NOMO-1 treated with dmso at 0.1 percent for 144 hours (cell line): ENCODE measurements at regions not wholly inside any gene's neighbourhood (a gene's known extent, or its start where the extent isn't known, plus 50 kb on each side); places are given as distances from the start of the nearest gene placed in this dataset.
"Not testable (repeated sequence)": the region's sequence is repeated elsewhere in the genome, so short reads cannot be mapped to it uniquely, and the experiment has no call there.

Source experiments
- DNase-seq: peaks from one replicate; lab custom pipeline; 2025; ENCODE audit not compliant: unreplicated experiment; lab: John Stamatoyannopoulos, UW

GRCh38 chr18:73563901-73564472 is 583.6 kb downstream of the FBXO15 start:
- DNase-seq = no peak

- no peak for DNase-seq
These were observed 584.3 kb downstream of the FBXO15 start for GRCh38 chr18:73563345-73563744.

- no peak for DNase-seq
These were observed 590.7 kb downstream of the FBXO15 start for GRCh38 chr18:73556904-73557303.

- no peak for DNase-seq
These were observed 595.5 kb downstream of the FBXO15 start for GRCh38 chr18:73552171-73552570.

DNA sequence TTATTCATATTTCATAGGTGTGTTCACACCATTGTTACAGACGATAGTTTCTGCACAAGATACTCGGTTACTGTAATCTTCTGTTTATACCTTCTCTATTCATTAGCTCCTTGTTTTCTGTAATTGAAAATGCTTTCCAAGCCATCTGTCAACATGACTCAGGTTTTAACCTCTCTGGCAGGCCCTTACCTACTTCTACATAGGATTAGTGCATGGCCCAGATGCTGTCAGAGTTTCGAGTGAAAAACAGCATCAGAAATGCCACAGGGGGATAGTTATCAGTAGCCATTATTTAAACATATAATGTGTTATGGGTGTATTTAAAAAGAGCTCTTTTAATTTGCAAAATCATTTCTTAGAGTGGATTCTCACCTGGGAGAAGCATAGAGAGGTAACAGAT is 596.4 kb downstream of the FBXO15 start:
- no peak for DNase-seq

DNA sequence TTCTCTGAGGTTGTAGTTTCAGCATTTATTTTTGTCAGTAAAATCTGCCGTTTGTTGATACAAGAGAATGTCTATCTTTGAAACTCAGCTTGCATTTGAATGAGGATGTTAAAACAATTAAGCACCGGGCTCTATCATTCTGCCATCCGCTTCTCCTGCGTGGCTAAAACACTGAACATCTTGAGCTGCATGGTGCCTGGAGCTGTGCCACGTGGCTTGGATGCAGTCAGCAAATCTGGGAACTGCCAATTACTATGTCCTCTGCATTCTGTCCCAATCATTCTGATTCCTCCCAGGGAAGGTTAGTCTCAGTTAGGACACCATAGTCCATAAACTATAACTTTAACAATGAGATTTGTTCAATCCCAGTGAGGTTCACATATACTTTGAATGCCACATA is 598.4 kb downstream of the FBXO15 start:
- no peak for DNase-seq

GRCh38 chr18:73545472-73545871 is 602.2 kb downstream of the FBXO15 start:
- no peak for DNase-seq

DNA sequence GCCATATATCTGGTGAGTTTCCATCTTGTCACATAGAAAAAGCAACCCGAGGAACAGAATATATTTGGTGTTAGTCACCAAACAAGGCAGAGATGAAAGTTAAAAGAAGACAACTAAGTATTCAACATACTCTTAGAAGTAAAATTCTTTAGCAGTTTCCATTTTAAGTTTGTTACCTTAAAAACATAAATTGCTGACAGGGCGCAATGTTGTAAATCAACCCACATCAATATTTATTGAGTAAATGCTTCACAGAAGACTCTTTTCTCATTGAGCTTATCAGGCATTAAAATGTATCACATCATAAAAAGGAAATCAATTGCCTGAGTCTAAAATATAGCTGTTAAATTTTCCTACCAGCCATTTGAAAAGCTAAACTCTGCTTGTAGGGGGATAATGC is 603.0 kb downstream of the FBXO15 start:
- DNase-seq = no peak

- no peak for DNase-seq
These were observed 603.6 kb downstream of the FBXO15 start for GRCh38 chr18:73544032-73544431.

- DNase-seq = no peak
These were observed 611.6 kb downstream of the FBXO15 start for GRCh38 chr18:73535990-73536389.

DNA sequence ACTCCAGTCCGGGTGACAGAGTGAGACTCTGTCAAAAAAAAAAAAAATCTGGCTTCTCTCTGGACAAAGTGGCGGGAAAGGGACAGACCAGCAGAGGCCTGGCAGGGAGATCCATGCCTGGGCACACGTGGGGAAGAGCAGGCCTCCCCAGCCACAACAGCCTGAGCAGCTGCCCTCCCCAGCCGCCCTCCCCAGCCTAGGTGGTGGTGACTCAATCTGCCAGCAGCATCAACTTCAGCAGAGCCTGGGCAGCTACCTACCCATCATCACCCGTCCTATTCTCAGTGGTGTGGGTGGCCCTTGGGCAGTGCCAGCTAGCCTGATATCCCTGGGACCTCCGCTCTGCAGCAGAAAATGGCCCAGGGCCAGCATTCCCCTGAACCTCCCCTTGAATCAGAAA is 612.4 kb downstream of the FBXO15 start:
- DNase-seq = no peak

GRCh38 chr18:73531601-73532000 is 616.0 kb downstream of the FBXO15 start:
- DNase-seq = no peak

DNA sequence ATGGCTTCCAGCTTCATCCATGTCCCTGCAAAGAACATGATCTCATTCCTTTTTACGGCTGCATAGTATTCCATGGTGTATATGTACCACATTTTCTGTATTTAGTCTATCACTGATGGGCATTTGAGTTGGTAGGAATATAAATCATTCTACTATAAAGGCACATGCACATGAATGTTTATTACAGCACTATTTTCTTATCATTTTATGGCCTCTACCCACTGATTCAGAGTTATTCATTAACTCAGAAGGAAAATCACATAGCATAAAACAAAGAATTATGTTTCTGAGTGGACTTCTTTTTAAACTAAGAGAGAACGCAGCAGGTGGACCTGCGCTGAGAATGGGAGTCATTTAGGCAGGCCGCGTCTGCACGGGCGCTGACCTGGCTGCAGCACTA is 619.6 kb downstream of the FBXO15 start:
- no peak for DNase-seq

GRCh38 chr18:73520229-73520628 is 627.4 kb downstream of the FBXO15 start:
- no peak for DNase-seq

GRCh38 chr18:73516056-73516455 is 631.6 kb downstream of the FBXO15 start:
- not testable (repeated sequence) for DNase-seq

- DNase-seq = no peak
These were observed 633.2 kb downstream of the FBXO15 start for GRCh38 chr18:73514449-73514848.

- no peak for DNase-seq
These were observed 635.7 kb downstream of the FBXO15 start for GRCh38 chr18:73511771-73512503.

DNA sequence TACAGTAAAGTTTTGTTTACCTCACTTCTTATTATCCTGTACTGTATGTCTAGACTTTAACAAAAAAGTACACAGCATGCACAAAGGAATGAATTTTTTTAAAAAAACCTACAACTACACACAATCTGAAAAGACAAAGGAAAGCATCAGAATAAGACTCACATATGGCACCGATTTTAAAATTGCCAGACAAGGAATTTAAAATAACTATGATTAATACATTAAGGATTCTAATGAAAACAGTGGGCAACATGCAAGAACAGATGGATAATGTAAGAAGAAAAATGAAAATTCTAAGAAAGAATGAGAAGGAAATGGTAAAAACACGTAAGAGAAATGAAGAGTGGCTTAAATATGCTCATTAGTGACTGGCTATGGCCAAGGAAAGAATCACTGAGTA is 638.2 kb downstream of the FBXO15 start:
- DNase-seq = no peak

DNA sequence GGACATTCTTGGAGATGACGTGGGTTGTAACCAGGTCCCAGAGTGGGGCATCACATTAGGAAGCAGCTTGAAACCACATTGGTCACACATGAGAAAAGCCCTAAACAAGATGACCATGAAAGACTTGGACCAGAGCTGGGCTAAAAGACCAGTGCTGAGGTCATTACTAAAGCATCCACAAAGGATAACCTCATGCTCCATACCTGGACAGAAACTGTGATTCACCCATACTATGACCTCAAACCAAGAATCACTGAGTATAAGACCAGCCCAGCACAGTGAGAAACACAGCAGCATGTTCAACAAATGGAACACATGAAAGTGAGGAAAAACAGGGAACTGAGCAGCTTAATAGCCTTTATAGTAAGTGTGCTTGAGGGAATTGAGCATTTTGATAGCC is 635.5 kb upstream of the NETO1 start:
- no peak for DNase-seq

DNA sequence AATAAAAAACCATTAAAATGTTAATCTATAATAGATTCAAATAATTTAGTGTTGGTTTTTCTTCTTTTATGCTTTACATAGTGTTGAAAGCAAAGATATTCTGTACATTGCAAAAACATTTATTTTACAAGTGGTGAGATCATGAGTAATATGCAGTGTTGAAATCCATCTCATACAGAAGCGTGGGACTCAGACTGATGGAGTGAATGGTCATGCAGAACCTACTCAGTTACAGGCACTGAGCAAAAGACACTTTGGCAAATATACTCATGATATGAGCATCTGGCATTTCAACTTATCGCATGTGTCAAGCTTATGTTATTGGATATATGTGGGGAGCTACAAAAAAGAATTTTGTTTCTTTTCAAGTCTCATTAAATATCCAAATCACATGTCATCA is 620.2 kb upstream of the NETO1 start:
- DNase-seq = no peak

- DNase-seq = no peak
These were observed 617.4 kb upstream of the NETO1 start for GRCh38 chr18:73485166-73485565.

DNA sequence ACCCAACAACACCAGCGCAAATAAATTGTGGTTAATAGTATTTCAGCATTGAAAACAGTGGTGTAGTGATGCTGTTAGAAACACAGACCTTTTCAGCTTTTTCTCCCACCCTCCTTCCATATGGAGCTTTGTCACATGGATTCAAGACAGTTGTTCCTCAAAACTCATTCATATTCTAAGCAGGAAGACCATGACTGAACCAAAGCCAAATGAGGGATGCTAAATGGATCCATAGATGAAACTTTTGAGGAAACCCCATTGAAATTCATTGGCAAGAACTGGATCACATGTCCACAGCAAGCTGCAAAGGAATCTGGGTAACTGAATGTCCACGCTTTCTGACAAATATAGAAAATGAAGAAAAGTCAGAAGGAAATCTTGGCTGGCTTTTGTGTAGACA is 615.1 kb upstream of the NETO1 start:
- DNase-seq = no peak

DNA sequence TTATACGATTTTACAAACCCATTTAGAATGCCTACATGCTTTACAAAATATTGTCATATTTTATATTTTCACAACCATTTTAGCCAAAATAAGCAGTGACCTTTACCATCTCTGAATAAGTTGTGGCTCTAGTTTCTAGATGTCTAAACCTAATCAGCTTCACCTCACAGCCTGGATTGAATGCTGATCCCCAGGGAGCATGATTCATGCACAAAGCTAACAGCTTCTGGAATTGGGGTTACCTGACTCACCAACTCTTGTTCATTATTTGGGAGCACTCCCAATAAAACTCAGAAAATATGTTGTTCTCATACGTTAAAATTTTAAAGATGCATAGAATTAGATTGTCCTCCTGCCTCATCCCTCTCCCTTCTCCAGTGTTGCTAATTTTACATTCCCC is 611.7 kb upstream of the NETO1 start:
- DNase-seq = no peak
